Peyer's patch (tissue), 4 donors: ENCODE measurements at regions not wholly inside any gene's neighbourhood (a gene's known extent, or its start where the extent isn't known, plus 50 kb on each side); places are given as distances from the start of the nearest gene placed in this dataset.

Experiments
- CTCF ChIP-seq, 6 experiments: fragments of 450-650 bp in 4 of 6; fragments of 200-600 bp in 2 of 6; sonication (generic) in 1 of 6; IDR thresholded peaks; one replicate each; pipeline ENCODE4 v1.5.1; 2017 to 2019; ENCODE audit warnings: antibody characterized with exemption in 6 of 6, mild to moderate bottlenecking in 3 of 6, moderate library complexity in 1 of 6
- POLR2A ChIP-seq, 2 donors: fragments of 450-650 bp; IDR thresholded peaks; one replicate each; pipeline ENCODE4 v1.5.1; 2017; ENCODE audit warnings: antibody characterized with exemption in 2 of 2, mild to moderate bottlenecking in 2 of 2, moderate library complexity in 2 of 2

DNA sequence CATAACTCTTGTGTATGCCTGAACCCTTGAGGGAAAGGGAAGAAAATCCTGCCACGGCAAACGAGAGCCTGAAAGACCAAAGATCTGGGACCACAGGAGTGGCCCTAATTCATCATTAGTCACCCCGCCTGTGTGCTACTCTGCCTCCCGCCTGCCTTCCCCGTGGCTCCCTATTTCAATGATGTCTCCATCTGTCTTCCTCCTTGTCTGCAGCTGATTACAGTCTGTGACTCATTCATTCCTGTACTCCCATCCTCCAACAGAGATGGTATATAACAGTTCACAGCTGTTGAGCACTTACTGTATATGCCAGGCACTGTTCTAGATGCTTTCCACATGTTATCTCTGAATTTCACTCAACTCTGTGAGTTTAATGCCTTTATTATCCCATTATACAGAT is 96.6 kb downstream of the SEC16B start:
- TF ChIP-seq CTCF (IDR thresholded peaks at IDR 0.05) (no peak), POLR2A (IDR thresholded peaks at IDR 0.05) (no peak)
